Epithelial cell of prostate (primary cell): ENCODE measurements at regions not wholly inside any gene's neighbourhood (a gene's known extent, or its start where the extent isn't known, plus 50 kb on each side); places are given as distances from the start of the nearest gene placed in this dataset.
"Not testable (repeated sequence)": the region's sequence is repeated elsewhere in the genome, so short reads cannot be mapped to it uniquely, and the experiment has no call there.

Experiments
- DNase-seq: peaks from one replicate; pipeline ENCODE4 v3.0.0-alpha.2; 2011; ENCODE audit warnings: low read depth, low spot score
- H3K27ac ChIP-seq: fragments of 450-650 bp; 2 replicates; pipeline ENCODE4 v1.5.1; 2017; ENCODE audit warnings: mild to moderate bottlenecking

- not testable (repeated sequence) for H3K27ac ChIP-seq, DNase-seq
Measured at GRCh38 chr2:20112361-20112760, 60.9 kb upstream of the LAPTM4A start.

- DNase-seq, result no peak
Measured at GRCh38 chr2:20111311-20112131, 60.1 kb upstream of the LAPTM4A start.

GRCh38 chr2:20110876-20111275, 59.4 kb upstream of the LAPTM4A start:
- no peak for DNase-seq
- no peak overlapping the region for H3K27ac ChIP-seq

More at GRCh38 chr2:20111311-20112131, 60.1 kb upstream of the LAPTM4A start:
- no peak overlapping the region for H3K27ac ChIP-seq

GRCh38 chr2:20110383-20110782, 59.0 kb upstream of the LAPTM4A start:
- DNase-seq, result no peak
- H3K27ac ChIP-seq, result no peak overlapping the region

- H3K27ac ChIP-seq, result peak overlapping the region; percentile 32
- no peak for DNase-seq
Measured at GRCh38 chr2:20108655-20109396, 57.4 kb upstream of the LAPTM4A start.

- DNase-seq, result no peak
- no peak overlapping the region for H3K27ac ChIP-seq
Measured at GRCh38 chr2:20107776-20108175, 56.3 kb upstream of the LAPTM4A start.

GRCh38 chr2:20107352-20107751, 55.9 kb upstream of the LAPTM4A start:
- no peak overlapping the region for H3K27ac ChIP-seq
- no peak for DNase-seq

- no peak overlapping the region for H3K27ac ChIP-seq
- DNase-seq, result no peak
Measured at GRCh38 chr2:20106746-20107145, 55.3 kb upstream of the LAPTM4A start.

GRCh38 chr2:20104900-20105545, 53.6 kb upstream of the LAPTM4A start:
- no peak overlapping the region for H3K27ac ChIP-seq
- DNase-seq, result no peak

GRCh38 chr2:20103530-20103929, 52.1 kb upstream of the LAPTM4A start:
- no peak overlapping the region for H3K27ac ChIP-seq
- no peak for DNase-seq
